DMS153 treated with DMSO at 0.1 percent for 48 hours (cell line): ENCODE measurements at regions not wholly inside any gene's neighbourhood (a gene's known extent, or its start where the extent isn't known, plus 50 kb on each side); places are given as distances from the start of the nearest gene placed in this dataset.

Experiments used
- DNase-seq: peaks from one replicate; lab custom pipeline; 2025; ENCODE audit not compliant: unreplicated experiment; lab: John Stamatoyannopoulos, UW

DNA sequence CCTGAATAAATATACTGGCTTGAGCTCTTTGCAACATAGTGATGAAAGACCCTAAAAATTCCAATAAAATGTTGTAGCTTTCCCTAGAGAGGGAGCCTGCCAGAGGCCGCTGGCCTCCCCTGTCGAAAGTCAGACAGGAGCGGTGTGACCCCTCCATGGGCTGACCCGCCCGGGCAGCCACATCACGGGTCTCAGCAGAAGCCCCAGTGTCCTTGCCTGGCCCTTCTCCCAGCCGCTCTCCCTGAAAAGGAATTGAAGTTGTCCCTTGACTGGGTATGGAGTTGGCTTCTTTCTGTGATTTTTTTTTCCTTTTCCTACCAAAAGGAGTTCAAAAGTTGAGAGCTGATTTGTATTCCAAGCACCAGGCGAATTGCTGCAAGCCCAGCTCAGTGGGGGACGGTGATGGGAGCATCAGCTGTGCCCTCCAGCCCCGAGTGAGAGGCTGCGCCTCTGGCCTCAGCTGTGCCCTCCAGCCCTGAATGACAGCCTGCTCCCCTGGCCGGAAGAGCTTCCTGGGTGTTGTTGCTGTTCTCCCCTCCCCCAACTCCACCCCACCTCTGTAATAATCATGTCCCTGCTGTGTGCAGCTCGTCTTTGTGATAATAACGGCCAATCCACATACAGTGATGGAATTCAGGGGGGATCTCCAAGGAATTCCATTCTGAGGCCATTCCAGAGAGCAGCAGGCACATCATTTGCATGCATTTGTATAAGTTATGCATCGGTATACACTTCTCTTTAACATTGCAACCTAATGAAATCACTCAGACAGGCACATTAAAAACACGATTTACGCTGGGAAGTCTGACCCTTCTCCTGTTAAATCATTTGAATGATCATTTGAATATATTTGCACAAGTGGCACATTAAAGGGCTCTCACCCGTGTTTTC lies 501.0 kb downstream of the EIPR1 start:
- DNase-seq: no peak

DNA sequence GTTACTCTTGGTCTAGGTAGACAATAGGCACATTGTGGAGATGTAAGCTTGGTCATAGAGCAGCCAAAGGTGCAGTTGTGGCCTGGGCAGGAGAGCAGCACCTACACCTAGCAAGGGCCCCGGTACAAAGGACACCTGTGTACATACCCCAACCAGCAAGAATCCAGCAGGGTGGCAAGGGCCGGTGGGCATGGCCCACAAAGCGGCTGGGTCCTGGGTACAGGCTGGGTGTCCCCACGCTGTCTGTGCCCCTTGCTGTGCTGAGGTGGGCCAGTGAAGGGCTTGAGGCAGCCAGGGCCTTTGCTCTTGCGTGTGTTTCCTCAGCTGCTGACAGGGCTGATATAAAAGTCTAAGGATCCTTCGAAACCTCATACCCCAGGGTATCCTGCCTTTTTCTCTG lies 501.8 kb downstream of the EIPR1 start:
- no peak for DNase-seq

DNA sequence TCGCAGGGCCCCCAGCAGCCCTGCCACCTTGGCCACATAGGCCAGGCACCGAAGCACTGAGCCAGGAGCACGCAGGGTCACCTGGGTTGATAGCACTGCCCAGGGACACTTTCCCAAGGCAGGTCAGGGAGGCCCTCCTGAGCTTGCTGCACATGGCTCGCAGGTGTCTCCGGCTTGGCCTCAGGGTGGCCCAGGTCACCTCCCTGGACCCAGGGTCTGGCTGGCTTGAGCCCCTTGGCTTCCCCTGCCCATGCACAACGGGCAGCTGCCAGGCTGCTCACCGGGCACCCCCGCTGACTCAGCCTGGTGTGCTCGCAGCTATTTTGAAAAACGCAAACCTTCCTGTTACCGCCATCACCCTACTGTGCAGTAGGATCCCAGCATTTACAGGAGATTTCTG lies 502.3 kb downstream of the EIPR1 start:
- no peak for DNase-seq

DNA sequence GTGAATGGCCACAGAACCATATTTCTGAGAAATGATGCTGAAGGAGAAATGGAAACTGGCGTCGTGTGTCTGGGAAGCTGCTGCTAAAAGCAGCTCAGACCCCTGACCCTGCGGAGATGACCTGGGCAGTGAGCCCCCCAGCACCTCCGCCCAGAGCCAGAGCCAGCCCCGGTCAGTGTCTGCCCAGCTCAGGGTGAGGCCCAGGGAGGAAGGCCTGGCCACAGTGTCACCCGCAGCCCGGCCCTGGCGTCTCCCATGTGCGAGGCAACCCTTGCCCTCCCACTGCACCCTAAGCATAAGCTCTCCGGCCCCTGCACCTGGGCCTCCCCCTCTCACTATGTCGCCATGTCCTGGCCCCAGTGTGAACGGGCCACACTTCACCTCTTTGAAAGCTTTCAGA lies 502.8 kb downstream of the EIPR1 start:
- no peak for DNase-seq

DNA sequence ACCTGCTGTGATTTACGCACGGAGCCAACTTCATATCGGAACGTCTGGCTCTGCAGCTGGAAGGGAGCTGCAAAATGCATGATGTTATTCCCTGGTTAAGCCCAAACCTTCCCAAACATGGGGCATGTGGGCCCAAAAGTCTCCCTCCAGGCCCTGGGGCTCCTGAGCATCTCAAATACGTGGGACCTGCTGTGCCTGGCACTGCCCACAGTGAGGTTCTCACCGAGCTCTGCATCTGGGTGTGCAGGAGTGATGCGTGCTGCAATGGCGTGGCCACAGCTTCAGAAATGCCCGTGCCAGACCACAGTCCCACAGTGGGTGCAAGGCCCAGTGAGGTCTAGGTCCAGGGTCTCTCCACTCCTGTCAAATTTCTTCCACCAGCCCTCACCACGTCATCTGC lies 503.3 kb downstream of the EIPR1 start:
- no peak for DNase-seq

DNA sequence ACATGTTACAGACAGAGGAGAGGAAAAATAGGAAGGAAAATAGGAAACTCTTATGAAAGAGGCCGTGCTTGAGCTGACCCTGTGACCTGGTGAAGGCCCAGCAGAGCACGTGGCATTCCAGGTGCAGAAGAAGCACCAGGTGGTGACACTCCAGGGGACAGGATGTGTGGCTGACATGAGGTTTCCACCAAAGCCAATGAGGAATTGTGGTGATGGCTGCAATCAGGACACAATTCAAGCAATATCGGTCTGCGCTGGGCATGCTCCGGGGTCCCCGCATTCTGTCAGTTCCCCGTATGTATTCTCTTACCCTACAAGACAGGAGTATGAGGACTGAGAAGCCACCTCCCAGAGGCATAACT lies 504.2 kb downstream of the EIPR1 start:
- no peak for DNase-seq

DNA sequence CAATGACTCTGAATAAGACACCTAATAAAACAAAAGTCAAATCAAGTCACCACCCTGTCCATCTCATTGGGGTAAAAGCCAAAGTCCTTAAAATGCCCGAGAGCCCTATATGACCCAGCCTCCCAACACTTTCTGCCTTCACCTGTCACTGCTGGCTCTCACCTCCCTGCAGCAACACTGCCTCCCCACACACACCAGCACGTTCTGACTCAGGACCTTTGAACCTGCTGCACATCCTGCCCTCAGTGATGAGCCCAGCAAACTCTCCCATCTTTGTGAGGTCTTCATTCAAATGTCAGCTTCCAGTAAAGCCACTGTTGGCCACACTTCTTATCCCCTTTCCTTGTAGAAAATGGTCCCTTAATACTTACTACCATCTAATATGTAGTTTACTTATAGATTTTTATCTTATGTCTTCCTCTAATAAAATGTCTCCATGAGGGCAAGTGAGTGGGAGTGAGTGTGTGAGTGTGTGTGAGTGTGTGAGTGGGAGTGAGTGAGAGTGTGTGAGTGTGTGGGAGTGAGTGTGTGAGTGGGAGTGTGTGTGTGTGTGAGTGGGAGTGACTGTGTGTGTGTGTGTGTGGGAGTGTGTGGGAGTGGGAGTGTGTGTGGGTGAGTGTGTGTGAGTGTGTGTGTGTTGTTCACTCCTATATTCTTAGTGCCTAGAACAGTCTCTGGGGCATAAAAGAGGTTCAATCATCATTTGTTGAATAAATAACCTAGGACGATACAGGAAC lies 504.7 kb downstream of the EIPR1 start:
- DNase-seq: no peak

DNA sequence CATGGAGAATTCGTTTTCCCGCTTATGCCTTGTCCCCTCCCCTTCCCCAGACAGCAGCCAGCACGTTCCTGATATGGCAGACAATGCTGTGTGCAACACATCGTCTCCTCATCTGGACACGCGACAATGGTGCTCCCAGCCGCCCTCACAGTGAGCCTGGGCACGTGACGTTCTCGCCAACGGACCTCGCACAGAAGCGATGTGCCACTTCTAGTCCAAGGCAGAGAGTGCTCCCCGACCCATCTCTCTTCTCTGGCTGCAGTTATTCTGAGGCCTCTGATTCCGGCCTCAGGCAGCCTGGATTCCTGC lies 505.4 kb downstream of the EIPR1 start:
- DNase-seq: no peak

DNA sequence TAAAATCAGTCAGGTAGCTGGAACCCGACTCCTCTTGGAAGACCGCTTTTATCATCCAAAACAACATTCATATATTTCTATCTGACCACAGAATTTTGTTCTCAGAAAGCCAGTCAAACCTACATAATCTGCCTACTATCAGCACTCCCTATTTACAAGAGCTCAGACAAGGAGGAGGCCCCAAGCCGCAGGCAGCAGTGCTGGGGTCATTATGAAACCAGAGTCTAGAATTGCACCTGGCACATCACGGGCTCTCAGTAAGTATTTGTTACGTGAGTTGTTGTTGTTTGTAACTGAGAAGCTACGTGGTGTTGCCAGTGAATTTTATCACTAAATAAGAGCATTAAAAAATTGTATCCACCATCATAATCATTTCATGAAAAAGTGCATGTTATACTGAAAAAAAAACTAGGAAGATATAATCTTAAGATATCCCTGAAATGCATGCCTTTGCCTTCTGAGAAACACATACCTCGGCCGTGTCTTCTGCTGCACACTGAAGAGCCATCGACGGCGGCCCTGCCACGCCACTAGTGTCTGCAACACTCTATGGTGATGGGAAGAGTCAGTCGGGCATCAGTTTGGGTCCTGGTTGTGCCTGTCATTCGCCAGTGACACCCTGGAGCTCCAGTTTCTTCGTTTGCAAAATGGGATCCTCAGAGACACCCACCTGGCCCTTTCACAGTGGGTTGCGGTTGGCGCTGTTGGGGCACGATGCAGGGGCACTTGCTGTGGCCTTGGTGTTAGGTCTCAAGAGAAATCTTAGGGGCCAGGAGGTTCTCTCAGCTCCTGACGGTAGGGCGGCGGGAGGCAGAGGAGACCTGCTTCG lies 505.9 kb downstream of the EIPR1 start:
- DNase-seq: no peak

DNA sequence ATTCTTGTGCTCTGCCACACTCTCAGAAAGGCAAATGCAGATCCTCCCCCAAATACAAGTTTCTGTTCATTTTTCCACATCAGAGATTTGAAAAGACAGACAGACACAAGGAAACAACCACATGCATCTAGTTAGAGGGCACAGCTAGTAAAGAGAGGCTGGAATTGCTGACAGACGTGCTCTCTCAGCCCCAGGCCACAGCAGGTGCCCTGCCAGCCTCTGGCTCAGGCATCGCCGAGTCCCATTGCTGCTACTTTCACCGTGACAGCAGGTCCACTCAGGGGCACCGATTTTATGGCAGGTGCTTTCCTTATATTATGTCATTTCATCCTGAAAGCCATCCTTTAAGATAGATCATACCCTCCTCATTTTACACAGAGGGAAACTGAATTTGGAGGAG lies 507.5 kb downstream of the EIPR1 start:
- no peak for DNase-seq

DNA sequence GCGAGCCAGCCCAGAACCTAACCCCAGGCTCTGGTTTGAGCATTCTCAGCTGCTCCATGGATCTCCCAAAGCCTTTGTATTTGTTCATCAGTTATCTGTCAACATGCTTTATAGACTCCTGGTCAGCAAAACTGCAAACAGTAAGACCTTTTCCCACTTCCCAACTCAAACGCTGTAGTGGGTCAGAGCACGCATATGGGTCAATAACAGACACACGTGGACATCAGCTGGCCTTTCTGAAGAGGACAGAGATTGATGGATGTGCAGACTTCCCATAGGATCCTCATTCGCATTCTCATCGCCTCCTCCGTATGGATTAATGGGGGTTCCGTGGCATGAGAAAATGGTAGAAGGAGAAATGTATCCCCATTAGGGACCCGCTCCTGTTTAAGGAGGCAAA lies 508.1 kb downstream of the EIPR1 start:
- DNase-seq: no peak

DNA sequence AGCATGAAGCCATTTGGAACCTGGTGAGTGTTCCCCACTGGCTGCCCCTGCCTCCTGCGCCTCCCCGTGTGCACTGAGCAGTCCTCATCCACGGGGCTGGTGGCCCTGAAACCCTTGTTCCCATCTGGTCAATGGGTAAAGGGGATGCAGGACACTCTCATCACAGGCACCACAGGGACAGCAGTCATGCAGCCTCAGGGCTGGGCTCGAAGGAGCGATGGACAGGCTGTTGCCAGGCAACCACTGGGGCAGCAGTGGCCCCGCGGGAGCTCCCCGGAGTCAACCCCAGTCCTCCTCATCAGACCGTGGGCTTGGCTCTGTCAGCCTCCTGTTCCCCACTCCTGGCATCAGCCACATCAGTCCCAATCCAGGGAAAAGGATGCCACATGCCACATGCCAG lies 509.5 kb downstream of the EIPR1 start:
- DNase-seq: no peak

DNA sequence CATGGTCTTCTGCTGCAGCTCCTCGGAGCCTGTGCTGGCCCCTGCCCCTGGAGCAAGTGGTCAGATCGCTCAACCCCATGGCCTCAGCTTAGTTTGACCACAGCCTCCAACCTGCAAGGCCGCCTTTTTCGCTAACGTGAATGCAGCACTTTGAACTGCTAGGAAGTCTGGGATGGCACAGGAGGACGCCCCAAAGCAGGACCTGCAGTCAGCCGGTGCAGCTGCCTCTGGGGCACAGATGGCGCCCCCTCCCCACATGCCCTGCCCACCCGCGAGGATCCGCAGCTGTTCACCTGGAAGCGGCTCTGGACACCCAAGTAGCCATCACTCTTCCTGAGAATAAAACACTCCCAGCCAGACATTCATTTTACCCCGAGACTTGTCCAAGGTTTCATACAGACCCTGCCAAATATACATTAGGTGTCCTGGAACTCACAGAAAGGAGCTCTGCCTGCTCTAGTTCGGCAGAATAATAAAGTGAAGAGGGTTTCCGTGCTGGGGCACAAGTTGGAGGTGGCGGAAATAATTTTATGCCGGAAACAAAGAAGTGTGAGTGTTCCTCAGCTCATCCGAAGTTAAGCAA lies 510.1 kb downstream of the EIPR1 start:
- no peak for DNase-seq

DNA sequence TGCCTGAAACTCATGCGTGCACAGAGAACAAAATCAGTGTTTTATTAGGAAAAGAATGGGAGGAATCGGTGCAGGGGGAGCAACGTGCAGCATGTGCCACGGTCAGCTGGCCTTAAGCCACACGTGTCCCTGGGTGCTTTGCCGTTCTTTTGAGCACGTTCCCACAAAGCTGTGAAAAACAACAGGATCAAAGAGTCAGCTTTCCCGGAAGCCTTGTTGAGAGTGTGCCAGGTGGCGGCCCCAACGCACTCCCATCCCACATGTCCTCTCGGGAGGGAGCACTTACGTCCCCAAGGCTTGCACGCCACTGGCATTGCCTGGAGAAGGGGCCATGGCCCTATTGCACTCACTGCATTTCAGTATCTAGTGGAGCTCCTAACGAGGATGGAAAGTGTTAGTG lies 511.2 kb downstream of the EIPR1 start:
- no peak for DNase-seq

DNA sequence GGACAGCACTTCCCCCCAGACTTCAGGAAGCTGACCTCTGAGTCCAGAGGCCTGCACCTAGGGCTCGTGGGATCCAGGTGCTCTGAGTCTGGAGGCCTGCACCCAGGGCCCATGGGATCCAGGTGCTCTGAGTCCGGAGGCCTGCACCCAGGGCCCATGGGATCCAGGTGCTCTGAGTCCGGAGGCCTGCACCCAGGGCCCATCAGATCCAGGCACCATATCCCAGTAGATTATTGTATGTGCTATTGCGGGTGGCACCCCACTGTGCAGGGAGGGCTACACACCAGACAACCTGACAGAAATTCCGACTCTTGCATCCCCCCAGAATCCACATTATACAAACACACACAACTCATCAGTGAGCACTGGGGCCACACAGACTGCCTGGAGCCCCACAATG lies 515.2 kb downstream of the EIPR1 start:
- no peak for DNase-seq

DNA sequence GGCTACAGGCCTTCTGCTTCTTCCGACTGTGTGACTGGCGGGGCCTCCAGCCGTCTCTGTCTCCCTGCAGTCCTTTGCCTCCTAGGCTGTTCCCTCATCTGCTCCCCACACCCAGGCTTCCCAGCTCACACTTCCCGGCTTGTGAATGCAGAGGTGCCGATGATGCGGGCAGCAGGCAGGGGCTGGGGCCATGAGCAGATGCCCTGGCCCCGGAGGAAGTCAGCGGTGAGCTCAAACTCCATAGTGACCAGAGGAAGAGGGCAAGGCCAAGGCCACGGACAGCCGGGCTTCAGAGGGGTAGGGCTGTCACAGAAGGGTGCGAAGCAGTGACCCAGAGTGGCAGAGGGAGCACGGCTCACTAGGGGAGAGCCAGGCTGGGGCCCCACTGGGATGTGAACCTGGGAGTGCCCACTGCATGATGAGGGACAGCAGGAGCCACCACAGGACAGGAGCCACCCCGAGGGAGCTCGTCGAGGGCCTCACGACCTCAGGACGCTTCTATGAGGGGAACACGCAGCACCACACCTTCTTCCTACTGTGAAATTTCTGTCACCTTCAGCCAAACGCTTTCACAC lies 515.9 kb downstream of the EIPR1 start:
- no peak for DNase-seq

DNA sequence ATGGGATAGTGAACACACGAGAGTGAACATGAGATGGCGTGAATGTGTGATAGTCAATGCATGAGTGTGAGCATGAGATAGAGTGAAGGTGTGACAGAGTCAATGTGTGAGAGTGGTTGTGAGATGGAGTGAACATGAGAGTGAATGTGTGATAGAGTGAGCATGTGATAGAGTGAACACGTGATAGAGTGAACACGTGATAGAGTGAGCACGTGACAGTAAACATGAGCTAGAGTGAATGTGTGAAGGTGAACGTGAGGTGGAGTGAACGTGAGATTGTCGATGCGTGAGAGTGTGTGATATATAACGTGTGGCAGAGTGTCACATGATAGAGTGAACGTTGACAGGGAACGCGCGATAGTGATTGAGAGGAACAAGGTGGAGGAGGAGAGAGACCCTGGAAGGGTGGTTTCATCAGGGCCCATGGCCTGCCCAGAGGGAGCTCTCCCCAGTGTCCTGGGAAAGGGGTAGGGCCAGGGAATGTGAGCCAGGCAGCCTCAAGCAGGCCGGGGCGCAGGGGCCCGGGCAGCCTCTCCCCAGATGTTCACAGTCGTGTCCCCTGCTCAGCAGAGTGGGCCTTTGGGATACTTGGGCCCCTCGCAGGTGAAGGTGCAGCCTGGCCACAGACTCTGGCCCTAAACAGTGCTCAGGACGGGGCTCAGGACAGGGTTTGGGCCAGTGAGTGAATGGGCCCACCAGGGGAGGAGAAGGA lies 516.9 kb downstream of the EIPR1 start:
- DNase-seq: no peak

DNA sequence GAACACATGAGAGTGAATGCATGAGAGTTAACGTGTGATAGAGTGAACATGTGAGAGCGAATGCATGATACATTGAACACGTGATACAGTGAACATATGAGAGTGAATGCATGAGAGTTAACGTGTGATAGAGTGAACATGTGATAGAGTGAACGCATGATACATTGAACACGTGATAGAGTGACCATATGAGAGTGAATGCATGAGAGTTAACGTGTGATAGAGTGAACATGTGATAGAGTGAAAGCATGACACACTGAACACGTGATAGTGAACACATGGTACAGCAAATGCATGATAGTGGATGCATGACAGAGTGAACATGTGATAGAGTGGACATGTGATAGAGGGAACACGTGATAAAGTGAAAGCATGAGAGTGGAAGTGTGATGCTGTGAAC lies 517.9 kb downstream of the EIPR1 start:
- DNase-seq: no peak

DNA sequence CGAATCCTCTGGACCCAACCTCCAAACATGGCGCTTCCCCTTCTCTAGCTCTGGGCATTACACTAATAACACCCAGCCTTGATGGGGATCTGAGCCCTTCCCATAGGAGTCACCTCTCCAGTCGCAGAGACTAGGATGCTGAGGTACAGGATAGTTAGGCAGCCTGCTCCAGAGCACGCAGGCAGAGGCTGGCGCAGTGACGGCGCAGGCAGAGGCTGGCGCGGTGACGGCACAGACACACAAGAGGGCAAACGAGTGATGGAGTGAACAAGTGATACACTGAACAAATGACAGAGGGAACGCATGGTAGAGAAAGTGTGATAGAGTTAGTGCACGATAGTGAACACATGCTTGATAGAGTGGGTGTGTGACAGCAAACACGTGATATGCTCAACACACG lies 518.5 kb downstream of the EIPR1 start:
- no peak for DNase-seq

DNA sequence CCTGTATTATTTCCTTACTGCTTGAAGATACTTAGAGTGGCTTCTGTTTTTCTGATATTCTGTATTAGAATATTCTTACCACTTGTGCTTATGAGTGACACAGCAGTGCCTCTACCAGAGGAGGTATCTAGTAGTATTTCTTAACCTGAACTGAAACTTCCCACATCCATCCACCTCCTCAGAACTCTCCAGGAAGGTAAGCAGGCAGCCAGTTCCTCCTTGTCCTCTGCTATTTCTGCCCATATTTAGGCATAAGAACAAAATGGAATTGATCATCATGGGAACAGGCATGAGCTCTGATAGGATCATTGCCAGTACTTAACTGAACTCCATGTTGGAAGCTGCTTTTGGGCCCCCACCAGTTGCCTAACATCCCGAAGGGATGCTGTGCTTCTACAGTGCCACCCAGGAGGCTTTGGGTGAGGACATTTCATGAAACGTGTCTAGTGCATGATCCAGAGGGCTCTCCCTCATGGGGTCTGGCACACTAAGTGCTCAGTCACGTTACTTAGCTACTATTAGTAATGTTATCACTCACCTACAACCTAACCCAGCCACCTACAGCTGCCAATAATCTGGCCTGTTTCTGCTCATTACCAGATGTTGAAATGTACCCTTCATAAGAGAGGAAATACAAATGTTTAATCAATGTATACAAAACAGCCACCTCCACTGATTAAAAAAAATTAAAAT lies 520.7 kb downstream of the EIPR1 start:
- DNase-seq: no peak
